AG10803 (cell line): ENCODE measurements at regions not wholly inside any gene's neighbourhood (a gene's known extent, or its start where the extent isn't known, plus 50 kb on each side); places are given as distances from the start of the nearest gene placed in this dataset.

Experiments
- DNase-seq: peaks from one replicate; pipeline ENCODE4 v3.0.0; 2010; ENCODE audit warnings: low read depth
- H3K4me3 ChIP-seq: 2 replicates; pipeline ENCODE4 v1.5.1; 2011; ENCODE audit warnings: mild to moderate bottlenecking, low read length, control low read depth
- CTCF ChIP-seq: conservative IDR thresholded peaks from 2 replicates; pipeline ENCODE4 v1.5.1; 2011; ENCODE audit warnings: mild to moderate bottlenecking, low read length, control low read depth, inconsistent platforms

DNA sequence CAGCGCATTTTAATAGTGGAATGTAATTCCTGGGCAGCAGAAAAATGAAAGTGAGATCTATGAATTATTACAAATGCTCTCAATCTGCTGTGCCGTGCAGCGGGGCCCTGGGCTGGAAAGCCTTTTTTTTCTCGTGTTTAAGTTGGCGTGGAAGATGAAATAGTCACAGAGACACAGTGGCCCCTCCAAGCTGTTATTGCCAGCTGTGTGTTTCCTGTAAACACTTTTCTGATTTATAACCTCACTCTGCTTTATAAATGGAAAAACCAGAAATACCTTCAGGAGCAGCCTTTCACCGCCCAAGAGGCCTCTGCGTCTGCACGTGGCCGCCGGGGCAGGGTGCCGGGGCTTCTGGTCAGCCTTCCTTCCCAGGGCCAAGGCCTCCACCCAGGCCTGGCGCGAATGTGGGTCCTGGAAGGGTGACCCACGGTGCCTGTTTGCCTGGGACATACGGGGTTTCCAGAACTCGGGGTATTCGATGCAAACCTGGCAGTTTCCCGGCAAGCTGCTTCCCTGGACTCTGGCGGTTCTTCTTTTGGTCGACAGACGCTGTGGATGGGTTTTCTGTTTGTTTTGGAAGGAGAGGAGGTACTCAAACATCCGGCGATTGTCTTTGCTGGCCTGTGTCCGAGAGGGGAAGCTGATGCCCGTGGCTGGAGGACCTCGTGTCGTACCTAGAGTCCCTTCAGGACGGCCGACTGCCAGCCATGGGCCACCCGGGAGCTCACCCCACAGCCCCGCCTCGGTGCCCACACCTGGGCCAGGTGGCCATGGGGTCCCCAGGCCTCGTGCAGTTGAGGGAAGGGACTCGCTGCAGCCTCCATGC, 256.7 kb downstream of the PARP8 start:
- no peak overlapping the region for H3K4me3 ChIP-seq
- TF ChIP-seq CTCF: no peak
- DNase-seq: no peak

DNA sequence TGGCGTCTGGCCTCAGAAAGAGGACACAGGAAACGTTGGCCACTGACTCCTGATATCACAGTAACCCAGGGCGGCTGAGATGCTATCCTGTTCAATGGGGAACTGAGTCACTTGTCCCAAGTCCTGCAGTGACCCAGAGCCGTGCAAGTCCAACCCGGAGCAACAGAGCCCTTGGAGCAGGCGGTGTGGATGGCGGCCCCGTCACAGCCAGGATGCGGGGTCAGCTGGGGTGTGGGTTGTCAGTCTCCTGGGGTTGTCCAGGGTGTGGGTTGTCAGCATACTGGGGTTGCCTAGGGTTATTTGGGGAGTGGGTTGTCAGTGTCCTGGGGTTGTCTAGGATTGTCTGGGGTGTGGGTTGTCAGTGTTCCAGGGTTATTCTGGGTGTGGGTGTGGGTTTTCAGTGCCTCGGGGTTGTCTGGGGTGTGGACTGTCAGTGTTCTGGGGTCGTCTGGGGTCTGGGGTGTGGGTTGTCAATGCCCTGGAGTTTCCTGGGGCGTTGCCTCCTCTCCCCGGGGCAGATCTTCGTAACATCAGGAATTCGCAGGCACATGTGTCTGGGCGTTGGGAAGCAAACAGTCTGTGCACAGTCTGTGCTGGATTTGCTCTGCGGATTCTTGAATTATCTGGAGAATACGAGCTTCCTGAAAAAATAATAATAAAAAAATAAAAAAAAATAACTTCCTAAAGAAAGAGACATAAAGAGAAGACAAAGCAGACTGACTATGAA, 257.5 kb downstream of the PARP8 start:
- DNase-seq: no peak
- no peak for TF ChIP-seq CTCF
- no peak overlapping the region for H3K4me3 ChIP-seq

DNA sequence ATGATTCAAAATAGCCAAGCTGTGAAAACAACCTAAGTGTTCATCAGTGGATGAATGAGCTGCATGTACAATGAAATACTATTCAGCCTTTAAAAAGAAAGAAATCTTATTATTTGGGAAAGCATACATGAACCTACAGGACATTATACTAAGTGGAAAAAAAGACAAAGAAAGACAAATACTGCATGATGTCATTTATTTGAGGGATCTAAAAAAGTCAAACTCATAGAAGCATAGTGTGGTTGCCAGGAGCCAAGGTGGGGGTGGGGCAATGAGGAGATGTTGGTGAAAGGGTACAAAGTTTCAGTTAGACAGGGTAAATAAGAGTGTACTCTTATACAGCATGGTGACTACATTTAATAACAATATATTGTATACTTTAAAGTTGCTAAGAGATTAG, 261.5 kb downstream of the PARP8 start:
- no peak for DNase-seq
- no peak for TF ChIP-seq CTCF
- H3K4me3 ChIP-seq: no peak overlapping the region

- no peak for TF ChIP-seq CTCF
- no peak for DNase-seq
Observed at GRCh38 chr5:50929174-50929573, 262.7 kb downstream of the PARP8 start.

GRCh38 chr5:50934343-50934742, 267.9 kb downstream of the PARP8 start:
- no peak for TF ChIP-seq CTCF
- H3K4me3 ChIP-seq: no peak overlapping the region
- no peak for DNase-seq

More at GRCh38 chr5:50929174-50929573, 262.7 kb downstream of the PARP8 start:
- no peak overlapping the region for H3K4me3 ChIP-seq

DNA sequence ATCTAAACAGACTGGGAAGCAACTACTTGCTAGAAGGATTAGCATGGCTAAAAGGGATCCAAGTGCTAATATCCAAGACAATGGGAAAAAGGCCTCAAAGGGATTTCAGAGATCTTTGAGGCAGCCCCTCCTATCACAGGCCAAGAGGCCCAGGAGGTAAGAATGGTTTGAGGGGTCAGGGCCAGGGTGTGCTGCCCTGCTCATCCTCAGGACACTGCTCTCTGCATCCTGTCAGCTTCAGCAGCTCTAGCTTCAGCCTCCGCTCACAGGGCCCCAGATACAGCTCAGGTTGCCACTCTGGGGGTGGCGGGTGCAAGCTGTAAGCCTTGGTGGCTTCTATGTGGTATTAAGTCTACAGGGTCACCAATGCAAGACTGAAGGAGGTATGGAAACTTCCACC, 278.7 kb downstream of the PARP8 start:
- no peak for DNase-seq
- no peak for TF ChIP-seq CTCF
- no peak overlapping the region for H3K4me3 ChIP-seq
